H1 (cell line): ENCODE measurements at regions not wholly inside any gene's neighbourhood (a gene's known extent, or its start where the extent isn't known, plus 50 kb on each side); places are given as distances from the start of the nearest gene placed in this dataset.
A peak's percentile ranks its signal among the peaks of the same experiment; 100 is the strongest.

ENCODE experiments used
- CTCF ChIA-PET: fragments of 300-600 bp; sonication (Branson Sonifier 250); formaldehyde crosslinking; loops from one replicate; lab custom pipeline; 2021; ENCODE audit not compliant: partially characterized antibody; lab: Charles Lee
- POLR2A ChIA-PET: fragments of 300-600 bp; sonication (Branson Sonifier 250); formaldehyde crosslinking; loops from one replicate; lab custom pipeline; 2021; ENCODE audit warnings: inconsistent platforms; ENCODE audit not compliant: partially characterized antibody; lab: Charles Lee
- DNase-seq, 2 experiments: peaks; one replicate each; pipeline versions ENCODE4 v3.0.0 to v3.0.0-alpha.2; 2010 to 2022; ENCODE audit warnings: low spot score in 2 of 2, low read depth in 1 of 2, mixed read lengths in 1 of 2
- FAIRE-seq: peaks from 2 replicates; lab custom pipeline; 2011; peaks lifted over from hg19 to GRCh38; lab: Jason Lieb, UNC
- H2AFZ ChIP-seq: 2 replicates; pipeline ENCODE4 v1.8.1; 2012; ENCODE audit warnings: low read length, inconsistent platforms
- H2AK5ac ChIP-seq: 2 replicates; pipeline ENCODE4 v1.6.1; 2013; ENCODE audit warnings: low read depth, low read length
- H2BK120ac ChIP-seq: replicated peaks from 2 replicates; pipeline ENCODE3; 2013; ENCODE audit warnings: low read depth, low read length, inconsistent platforms
- H2BK12ac ChIP-seq: 2 replicates; pipeline ENCODE4 v1.6.1; 2013; ENCODE audit warnings: low read depth, low read length
- H2BK15ac ChIP-seq: 2 replicates; pipeline ENCODE4 v1.6.1; 2013; ENCODE audit warnings: low read length
- H2BK20ac ChIP-seq: 2 replicates; pipeline ENCODE4 v1.6.1; 2013; ENCODE audit warnings: low read length
- H2BK5ac ChIP-seq: 2 replicates; pipeline ENCODE4 v1.6.1; 2013; ENCODE audit warnings: low read depth, low read length
- H3K14ac ChIP-seq: 2 replicates; pipeline ENCODE4 v1.6.1; 2013; ENCODE audit warnings: inconsistent platforms; ENCODE audit not compliant: insufficient read length
- H3K18ac ChIP-seq: 2 replicates; pipeline ENCODE4 v1.6.1; 2013; ENCODE audit warnings: low read length; ENCODE audit errors: extremely low read depth
- H3K23ac ChIP-seq: 2 replicates; pipeline ENCODE4 v1.6.1; 2013; ENCODE audit warnings: inconsistent platforms; ENCODE audit not compliant: insufficient read length
- H3K23me2 ChIP-seq: 2 replicates; pipeline ENCODE4 v1.6.1; 2013; ENCODE audit warnings: low read depth, low read length
- H3K27ac ChIP-seq: 2 replicates; pipeline ENCODE4 v1.6.1; 2011; ENCODE audit warnings: low read depth, low read length, inconsistent platforms
- H3K27me3 ChIP-seq, 4 experiments: replicated peaks in 1 of 4; 1 replicate in 1 of 4; 2 replicates in 3 of 4; pipeline versions ENCODE4 v1.6.1 to v1.8.1; 2011 to 2013; ENCODE audit warnings: low read length in 3 of 4, mild to moderate bottlenecking in 3 of 4, inconsistent platforms in 2 of 4, mixed read lengths in 2 of 4, moderate library complexity in 1 of 4; ENCODE audit not compliant: control insufficient read depth in 3 of 4, insufficient read depth in 3 of 4; ENCODE audit errors: extremely low read depth in 1 of 4
- H3K36me3 ChIP-seq, 4 experiments: 2 replicates each; pipeline versions ENCODE4 v1.6.1 to v1.8.1; 2011 to 2013; ENCODE audit warnings: mild to moderate bottlenecking in 4 of 4, low read length in 3 of 4, moderate library complexity in 2 of 4, control low read depth in 1 of 4, inconsistent platforms in 1 of 4; ENCODE audit not compliant: insufficient read depth in 4 of 4, control insufficient read depth in 2 of 4
- H3K4ac ChIP-seq: replicated peaks from 2 replicates; pipeline ENCODE3; 2013; ENCODE audit warnings: low read length, low read depth, mixed read lengths, inconsistent platforms; ENCODE audit not compliant: insufficient read length
- H3K4me1 ChIP-seq, 4 experiments: replicated peaks in 1 of 4; 1 replicate in 1 of 4; 2 replicates in 3 of 4; pipeline versions ENCODE4 v1.6.1 to v1.8.1; 2011 to 2013; ENCODE audit warnings: low read length in 3 of 4, inconsistent platforms in 2 of 4, mixed read lengths in 1 of 4; ENCODE audit not compliant: insufficient read depth in 4 of 4, control insufficient read depth in 3 of 4
- H3K4me2 ChIP-seq, 2 experiments: 2 replicates each; pipeline versions ENCODE4 v1.6.1 to v1.8.1; 2011 to 2013; ENCODE audit warnings: low read depth in 2 of 2, low read length in 2 of 2, control low read depth in 1 of 2, inconsistent platforms in 1 of 2, mild to moderate bottlenecking in 1 of 2; ENCODE audit not compliant: insufficient read depth in 1 of 2
- H3K4me3 ChIP-seq, 4 experiments: fragments of 200-600, 300-600 bp in 1 of 4; sonication (generic), shearing (Covaris generic), sonication (Bioruptor Twin) in 1 of 4; 2 replicates each; pipeline versions ENCODE4 v1.5.1 to v1.8.1; 2011 to 2016; ENCODE audit warnings: low read length in 4 of 4, low read depth in 3 of 4, control low read depth in 2 of 4, inconsistent platforms in 2 of 4, mild to moderate bottlenecking in 2 of 4, mixed read lengths in 1 of 4, moderate library complexity in 1 of 4; ENCODE audit not compliant: insufficient read depth in 2 of 4; ENCODE audit errors: extremely low read depth in 1 of 4
- H3K56ac ChIP-seq: replicated peaks from 2 replicates; pipeline ENCODE3; 2013; ENCODE audit warnings: low read depth, mild to moderate bottlenecking, mixed read lengths, low read length, inconsistent platforms; ENCODE audit not compliant: insufficient read length
- H3K79me1 ChIP-seq: 2 replicates; pipeline ENCODE4 v1.6.1; 2013; ENCODE audit warnings: low read depth, low read length, control low read depth
- H3K79me2 ChIP-seq, 2 experiments: 2 replicates each; pipeline versions ENCODE4 v1.6.1 to v1.8.1; 2012 to 2013; ENCODE audit warnings: low read length in 2 of 2, mild to moderate bottlenecking in 2 of 2, inconsistent platforms in 1 of 2; ENCODE audit not compliant: insufficient read depth in 2 of 2, control insufficient read depth in 1 of 2
- H3K9ac ChIP-seq, 4 experiments: replicated peaks in 1 of 4; 1 replicate in 1 of 4; 2 replicates in 3 of 4; pipeline versions ENCODE4 v1.6.1 to v1.8.1; 2011 to 2013; ENCODE audit warnings: low read depth in 3 of 4, low read length in 3 of 4, control low read depth in 2 of 4, mild to moderate bottlenecking in 2 of 4, moderate library complexity in 2 of 4, inconsistent platforms in 1 of 4; ENCODE audit errors: extremely low read depth in 1 of 4
- H3K9me3 ChIP-seq, 2 experiments: 2 replicates each; pipeline versions ENCODE4 v1.6.1 to v1.8.1; 2012 to 2013; ENCODE audit warnings: mild to moderate bottlenecking in 2 of 2, moderate library complexity in 2 of 2, control low read depth in 1 of 2, inconsistent platforms in 1 of 2, low read depth in 1 of 2, low read length in 1 of 2, mixed read lengths in 1 of 2; ENCODE audit not compliant: insufficient read depth in 2 of 2
- H4K20me1 ChIP-seq, 2 experiments: replicated peaks in 1 of 2; 2 replicates each; pipeline versions ENCODE3 to v1.8.1; 2011 to 2013; ENCODE audit warnings: inconsistent platforms in 2 of 2, low read length in 2 of 2, mild to moderate bottlenecking in 1 of 2; ENCODE audit not compliant: insufficient read depth in 2 of 2, control insufficient read depth in 1 of 2
- H4K5ac ChIP-seq: 2 replicates; pipeline ENCODE4 v1.6.1; 2013; ENCODE audit warnings: low read length, low read depth, mixed read lengths, inconsistent platforms; ENCODE audit not compliant: insufficient read length
- H4K8ac ChIP-seq: 2 replicates; pipeline ENCODE4 v1.8.0; 2013; ENCODE audit warnings: mild to moderate bottlenecking, moderate library complexity, low read length, inconsistent platforms; ENCODE audit not compliant: insufficient read depth; ENCODE audit errors: extremely low read depth
- H4K91ac ChIP-seq: replicated peaks from 2 replicates; pipeline ENCODE3; 2013; ENCODE audit warnings: low read length, mixed read lengths, inconsistent platforms; ENCODE audit not compliant: insufficient read length
- KDM1A ChIP-seq: fragments of 200-600, 300-600 bp; sonication (generic); IDR thresholded peaks from 2 replicates; pipeline ENCODE4 v1.7.1; 2016; ENCODE audit warnings: mild to moderate bottlenecking, low read length, borderline replicate concordance
- NANOG ChIP-seq: IDR thresholded peaks from 2 replicates; pipeline ENCODE4 v1.6.1; 2011; ENCODE audit warnings: low read length, low read depth, mild to moderate bottlenecking, inconsistent platforms; ENCODE audit not compliant: insufficient read depth, poor library complexity, severe bottlenecking
- POU5F1 ChIP-seq: IDR thresholded peaks from 2 replicates; pipeline ENCODE4 v1.6.1; 2011; ENCODE audit warnings: low read depth, mild to moderate bottlenecking, low read length, moderate library complexity
- RNF2 ChIP-seq: fragments of 200-900, 300-1000 bp; sonication (generic); IDR thresholded peaks from 2 replicates; pipeline ENCODE4 v1.7.1; 2016; ENCODE audit warnings: borderline replicate concordance, low read depth, mild to moderate bottlenecking, antibody characterized with exemption, low read length; ENCODE audit not compliant: poor library complexity, severe bottlenecking; ENCODE audit errors: missing control alignments
- SP1 ChIP-seq: IDR thresholded peaks from 2 replicates; pipeline ENCODE4 v1.6.1; 2011; ENCODE audit warnings: low read depth, low read length
- USF2 ChIP-seq: IDR thresholded peaks from 2 replicates; pipeline ENCODE4 v1.6.1; 2011; ENCODE audit warnings: low read length, improper control_type of control experiment
- WGBS, 2 experiments: shearing (Covaris generic) in 1 of 2; methylation state at CpG; one replicate each; pipeline versions ENCODE4 v1.1.6 to v1.1.7; 2013 to 2015; ENCODE audit warnings: low lambda C conversion rate in 2 of 2, mixed read lengths in 2 of 2, inconsistent platforms in 1 of 2, low coverage in 1 of 2, missing lambda C conversion rate in 1 of 2; ENCODE audit not compliant: insufficient replicate concordance in 2 of 2, insufficient coverage in 1 of 2, insufficient read length in 1 of 2; ENCODE audit errors: extremely low coverage in 1 of 2, missing lambda C conversion rate in 1 of 2; 5-methylcytosine and 5-hydroxymethylcytosine counted together

- 0 out of 7 replicates have a peak, but pooled peaks cover 0 to 2% (median 0%) of the 10 kb centered on the region in 4 experiments for H3K4me1 ChIP-seq
- H2AFZ ChIP-seq = no peak overlapping the region
- no peak overlapping the region for H3K9ac ChIP-seq
- no peaks in the 10 kb centered on the region for H3K79me2 ChIP-seq
- H2BK20ac ChIP-seq = no peak overlapping the region
- H4K5ac ChIP-seq = no peak overlapping the region
- no peak overlapping the region for H3K56ac ChIP-seq
- H2AK5ac ChIP-seq = no peak overlapping the region
- ChIA-PET POLR2A (no interaction called here), CTCF (interaction anchor here (0.6 to 1.4 kb wide), 2 partner anchors 14 to 153 kb away, joined by 3 to 4 read pairs; no protein-coding TSS in a partner anchor)
- H3K23me2 ChIP-seq = no peaks in the 10 kb centered on the region
- no peaks in the 10 kb centered on the region for H3K27me3 ChIP-seq
- H2BK5ac ChIP-seq = no peak overlapping the region
- H4K91ac ChIP-seq = no peak overlapping the region
- no peak overlapping the region for H3K18ac ChIP-seq
- H3K36me3 ChIP-seq = no peaks in the 10 kb centered on the region
- H4K20me1 ChIP-seq = no peaks in the 10 kb centered on the region
- H3K4me3 ChIP-seq = no peak overlapping the region
- no peak overlapping the region for H3K14ac ChIP-seq
- no peak overlapping the region for H2BK15ac ChIP-seq
- 38% methylated on average over 3 of the region's 3 CpGs; no CpG with 5 or more reads in 1 of the 2 experiments for WGBS, 2 experiments
- no peak for TF ChIP-seq POU5F1
- TF ChIP-seq NANOG = no peak
- TF ChIP-seq USF2 = no peak
- TF ChIP-seq RNF2 = no peak
- no peak for TF ChIP-seq SP1
- TF ChIP-seq KDM1A = peak; percentile 43; the same call in 1 of the 2 replicates
- TF ChIP-seq, all 59 proteins: peak for 1
- peak; percentile 13 for FAIRE-seq
- Histone ChIP-seq H4K8ac (no peak overlapping the region), H3K9me3 (no peaks in the 10 kb centered on the region), H3K79me1 (no peaks in the 10 kb centered on the region), H3K4me2 (peak overlapping the region; percentile 13 to 32; a peak in 2 of 4 replicates), H2BK12ac (0 out of 2 replicates have a peak overlapping the region, but pooled peaks have one; percentile 39), H2BK120ac (no peak overlapping the region), H3K27ac (no peak overlapping the region), H3K4ac (no peak overlapping the region), H3K23ac (no peak overlapping the region)
- DNase-seq = no peak
These were observed 150.3 kb downstream of the SOX3 start for GRCh38 chrX:140354431-140355120.
